Esophagus muscularis mucosa (tissue), 3 donors: ENCODE measurements at regions not wholly inside any gene's neighbourhood (a gene's known extent, or its start where the extent isn't known, plus 50 kb on each side); places are given as distances from the start of the nearest gene placed in this dataset.

Source experiments
- POLR2AphosphoS5 ChIP-seq, 2 donors: sonication (generic); formaldehyde crosslinking; IDR thresholded peaks; one replicate each; pipeline ENCODE4 v1.6.1; 2017; ENCODE audit warnings: antibody characterized with exemption in 2 of 2
- TF ChIP-seq, protein P1 (sequence below), 3 experiments: fragments of 200-600 bp in 2 of 3; fragments of 450-650 bp in 1 of 3; sonication (generic) in 2 of 3; IDR thresholded peaks; one replicate each; pipeline ENCODE4 v1.5.1; 2017 to 2019; ENCODE audit warnings: antibody characterized with exemption in 3 of 3, mild to moderate bottlenecking in 2 of 3, moderate library complexity in 1 of 3

GRCh38 chr13:22002893-22003292 is 332.0 kb downstream of the FGF9 start:
- TF ChIP-seq, protein P1, sequence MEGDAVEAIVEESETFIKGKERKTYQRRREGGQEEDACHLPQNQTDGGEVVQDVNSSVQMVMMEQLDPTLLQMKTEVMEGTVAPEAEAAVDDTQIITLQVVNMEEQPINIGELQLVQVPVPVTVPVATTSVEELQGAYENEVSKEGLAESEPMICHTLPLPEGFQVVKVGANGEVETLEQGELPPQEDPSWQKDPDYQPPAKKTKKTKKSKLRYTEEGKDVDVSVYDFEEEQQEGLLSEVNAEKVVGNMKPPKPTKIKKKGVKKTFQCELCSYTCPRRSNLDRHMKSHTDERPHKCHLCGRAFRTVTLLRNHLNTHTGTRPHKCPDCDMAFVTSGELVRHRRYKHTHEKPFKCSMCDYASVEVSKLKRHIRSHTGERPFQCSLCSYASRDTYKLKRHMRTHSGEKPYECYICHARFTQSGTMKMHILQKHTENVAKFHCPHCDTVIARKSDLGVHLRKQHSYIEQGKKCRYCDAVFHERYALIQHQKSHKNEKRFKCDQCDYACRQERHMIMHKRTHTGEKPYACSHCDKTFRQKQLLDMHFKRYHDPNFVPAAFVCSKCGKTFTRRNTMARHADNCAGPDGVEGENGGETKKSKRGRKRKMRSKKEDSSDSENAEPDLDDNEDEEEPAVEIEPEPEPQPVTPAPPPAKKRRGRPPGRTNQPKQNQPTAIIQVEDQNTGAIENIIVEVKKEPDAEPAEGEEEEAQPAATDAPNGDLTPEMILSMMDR (IDR thresholded peaks at IDR 0.05) = no peak
- TF ChIP-seq POLR2AphosphoS5 (IDR thresholded peaks at IDR 0.05) = no peak
